ENCODE measurements at regions not wholly inside any gene's neighbourhood (a gene's known extent, or its start where the extent isn't known, plus 50 kb on each side); places are given as distances from the start of the nearest gene placed in this dataset.
A peak's percentile ranks its signal among the peaks of the same experiment; 100 is the strongest.
"Not testable (repeated sequence)": the region's sequence is repeated elsewhere in the genome, so short reads cannot be mapped to it uniquely, and the experiment has no call there.

- H3K4me3 ChIP-seq (ENCODE audit: low read depth, low read length) = no peak overlapping the region
- no peak overlapping the region for H3K27ac ChIP-seq (ENCODE audit: low read depth, low read length)
- H3K27me3 ChIP-seq (ENCODE audit: control insufficient read depth, insufficient read depth, low read length) = no peaks in the 10 kb centered on the region
- no peaks in the 10 kb centered on the region for H3K9me3 ChIP-seq (ENCODE audit: control insufficient read depth, insufficient read depth, low read length)
- no peaks in the 10 kb centered on the region for H3K4me1 ChIP-seq (ENCODE audit: control insufficient read depth, insufficient read depth, low read length)
- DNase-seq (ENCODE audit: low read depth in 4 of 6, low spot score in 6 of 6) = no peak
- H3K36me3 ChIP-seq (ENCODE audit: control insufficient read depth, insufficient read depth, low read length) = no peaks in the 10 kb centered on the region
Observed at GRCh38 chr16:65740711-65741110, 618.8 kb upstream of the CDH11 start.

GRCh38 chr16:65739518-65739917 is 617.7 kb upstream of the CDH11 start:
- no peak for DNase-seq (ENCODE audit: low read depth in 4 of 6, low spot score in 6 of 6)
- 100% methylated on average over 1 of the region's 3 CpGs for WGBS (ENCODE audit: insufficient coverage)

GRCh38 chr16:65737831-65738230 is 616.0 kb upstream of the CDH11 start:
- Histone ChIP-seq H3K4me3 (ENCODE audit: low read depth, low read length) (no peak overlapping the region), H3K9me3 (ENCODE audit: control insufficient read depth, insufficient read depth, low read length) (no peaks in the 10 kb centered on the region), H3K4me1 (ENCODE audit: control insufficient read depth, insufficient read depth, low read length) (no peaks in the 10 kb centered on the region), H3K27ac (ENCODE audit: low read depth, low read length) (no peak overlapping the region), H3K36me3 (ENCODE audit: control insufficient read depth, insufficient read depth, low read length) (no peaks in the 10 kb centered on the region), H3K27me3 (ENCODE audit: control insufficient read depth, insufficient read depth, low read length) (no peaks in the 10 kb centered on the region)
- 43% methylated on average over 3 of the region's 4 CpGs for WGBS (ENCODE audit: insufficient coverage)
- DNase-seq (ENCODE audit: low read depth in 4 of 6, low spot score in 6 of 6) = peak in 2 of 6 donors; percentile 36 to 47

More at GRCh38 chr16:65739518-65739917, 617.7 kb upstream of the CDH11 start:
- Histone ChIP-seq H3K4me3 (ENCODE audit: low read depth, low read length) (no peak overlapping the region), H3K36me3 (ENCODE audit: control insufficient read depth, insufficient read depth, low read length) (no peaks in the 10 kb centered on the region), H3K9me3 (ENCODE audit: control insufficient read depth, insufficient read depth, low read length) (no peaks in the 10 kb centered on the region), H3K4me1 (ENCODE audit: control insufficient read depth, insufficient read depth, low read length) (no peaks in the 10 kb centered on the region), H3K27ac (ENCODE audit: low read depth, low read length) (no peak overlapping the region), H3K27me3 (ENCODE audit: control insufficient read depth, insufficient read depth, low read length) (no peaks in the 10 kb centered on the region)

GRCh38 chr16:65735615-65736014 is 613.8 kb upstream of the CDH11 start:
- not testable (repeated sequence) for H3K4me1 ChIP-seq (ENCODE audit: control insufficient read depth, insufficient read depth, low read length); H3K9me3 ChIP-seq (ENCODE audit: control insufficient read depth, insufficient read depth, low read length); H3K4me3 ChIP-seq (ENCODE audit: low read depth, low read length); H3K27me3 ChIP-seq (ENCODE audit: control insufficient read depth, insufficient read depth, low read length); DNase-seq (ENCODE audit: low read depth in 4 of 6, low spot score in 6 of 6); H3K36me3 ChIP-seq (ENCODE audit: control insufficient read depth, insufficient read depth, low read length); H3K27ac ChIP-seq (ENCODE audit: low read depth, low read length)

GRCh38 chr16:65733721-65734120 is 611.9 kb upstream of the CDH11 start:
- Histone ChIP-seq H3K4me1 (ENCODE audit: control insufficient read depth, insufficient read depth, low read length) (no peaks in the 10 kb centered on the region), H3K27me3 (ENCODE audit: control insufficient read depth, insufficient read depth, low read length) (no peaks in the 10 kb centered on the region), H3K4me3 (ENCODE audit: low read depth, low read length) (no peak overlapping the region), H3K9me3 (ENCODE audit: control insufficient read depth, insufficient read depth, low read length) (peaks cover 3% of the 10 kb centered on the region), H3K27ac (ENCODE audit: low read depth, low read length) (no peak overlapping the region), H3K36me3 (ENCODE audit: control insufficient read depth, insufficient read depth, low read length) (no peaks in the 10 kb centered on the region)
- DNase-seq (ENCODE audit: low read depth in 4 of 6, low spot score in 6 of 6) = no peak
- WGBS (ENCODE audit: insufficient coverage) = no CpG with 5 or more reads among the region's 3 CpGs

- no peaks in the 10 kb centered on the region for H3K36me3 ChIP-seq (ENCODE audit: control insufficient read depth, insufficient read depth, low read length)
Observed at GRCh38 chr16:65731833-65732232, 610.0 kb upstream of the CDH11 start.

GRCh38 chr16:65728652-65729051 is 606.8 kb upstream of the CDH11 start:
- WGBS (ENCODE audit: insufficient coverage) = 100% methylated on average over 1 of the region's 2 CpGs
- no peaks in the 10 kb centered on the region for H3K36me3 ChIP-seq (ENCODE audit: control insufficient read depth, insufficient read depth, low read length)

More at GRCh38 chr16:65731833-65732232, 610.0 kb upstream of the CDH11 start:
- no peaks in the 10 kb centered on the region for H3K27me3 ChIP-seq (ENCODE audit: control insufficient read depth, insufficient read depth, low read length)
- peaks cover 3% of the 10 kb centered on the region for H3K4me1 ChIP-seq (ENCODE audit: control insufficient read depth, insufficient read depth, low read length)
- no peak for DNase-seq (ENCODE audit: low read depth in 4 of 6, low spot score in 6 of 6)
- H3K27ac ChIP-seq (ENCODE audit: low read depth, low read length) = no peak overlapping the region
- no peak overlapping the region for H3K4me3 ChIP-seq (ENCODE audit: low read depth, low read length)
- H3K9me3 ChIP-seq (ENCODE audit: control insufficient read depth, insufficient read depth, low read length) = peaks cover 3% of the 10 kb centered on the region

GRCh38 chr16:65728167-65728566 is 606.3 kb upstream of the CDH11 start:
- H3K36me3 ChIP-seq (ENCODE audit: control insufficient read depth, insufficient read depth, low read length) = no peaks in the 10 kb centered on the region
- H3K4me1 ChIP-seq (ENCODE audit: control insufficient read depth, insufficient read depth, low read length) = peaks cover 3% of the 10 kb centered on the region
- no peaks in the 10 kb centered on the region for H3K27me3 ChIP-seq (ENCODE audit: control insufficient read depth, insufficient read depth, low read length)
- no peak overlapping the region for H3K4me3 ChIP-seq (ENCODE audit: low read depth, low read length)
- WGBS (ENCODE audit: insufficient coverage) = 46% methylated on average over 3 of the region's 3 CpGs
- peak overlapping the region; percentile 58 for H3K27ac ChIP-seq (ENCODE audit: low read depth, low read length)
- H3K9me3 ChIP-seq (ENCODE audit: control insufficient read depth, insufficient read depth, low read length) = peaks cover 3% of the 10 kb centered on the region
- peak in 3 of 6 donors; percentile 43 to 71 (median 69) for DNase-seq (ENCODE audit: low read depth in 4 of 6, low spot score in 6 of 6)

More at GRCh38 chr16:65728652-65729051, 606.8 kb upstream of the CDH11 start:
- no peak overlapping the region for H3K4me3 ChIP-seq (ENCODE audit: low read depth, low read length)
- no peaks in the 10 kb centered on the region for H3K27me3 ChIP-seq (ENCODE audit: control insufficient read depth, insufficient read depth, low read length)
- peaks cover 3% of the 10 kb centered on the region for H3K4me1 ChIP-seq (ENCODE audit: control insufficient read depth, insufficient read depth, low read length)
- DNase-seq (ENCODE audit: low read depth in 4 of 6, low spot score in 6 of 6) = no peak
- peak overlapping the region; percentile 6 for H3K27ac ChIP-seq (ENCODE audit: low read depth, low read length)
- peaks cover 3% of the 10 kb centered on the region for H3K9me3 ChIP-seq (ENCODE audit: control insufficient read depth, insufficient read depth, low read length)

- Histone ChIP-seq H3K27ac (ENCODE audit: low read depth, low read length) (peak overlapping the region; percentile 58), H3K36me3 (ENCODE audit: control insufficient read depth, insufficient read depth, low read length) (no peaks in the 10 kb centered on the region), H3K4me1 (ENCODE audit: control insufficient read depth, insufficient read depth, low read length) (peaks cover 3% of the 10 kb centered on the region), H3K27me3 (ENCODE audit: control insufficient read depth, insufficient read depth, low read length) (no peaks in the 10 kb centered on the region), H3K9me3 (ENCODE audit: control insufficient read depth, insufficient read depth, low read length) (peaks cover 3% of the 10 kb centered on the region), H3K4me3 (ENCODE audit: low read depth, low read length) (no peak overlapping the region)
- WGBS (ENCODE audit: insufficient coverage) = 83% methylated on average over 1 of the region's 8 CpGs
- DNase-seq (ENCODE audit: low read depth in 4 of 6, low spot score in 6 of 6) = no peak
Observed at GRCh38 chr16:65727534-65728137, 605.8 kb upstream of the CDH11 start.

- H3K27me3 ChIP-seq (ENCODE audit: control insufficient read depth, insufficient read depth, low read length) = no peaks in the 10 kb centered on the region
- peaks cover 3% of the 10 kb centered on the region for H3K9me3 ChIP-seq (ENCODE audit: control insufficient read depth, insufficient read depth, low read length)
- no peaks in the 10 kb centered on the region for H3K36me3 ChIP-seq (ENCODE audit: control insufficient read depth, insufficient read depth, low read length)
- peaks cover 3% of the 10 kb centered on the region for H3K4me1 ChIP-seq (ENCODE audit: control insufficient read depth, insufficient read depth, low read length)
- DNase-seq (ENCODE audit: low read depth in 4 of 6, low spot score in 6 of 6) = no peak
- WGBS (ENCODE audit: insufficient coverage) = 83% methylated on average over 2 of the region's 5 CpGs
- H3K27ac ChIP-seq (ENCODE audit: low read depth, low read length) = no peak overlapping the region
- no peak overlapping the region for H3K4me3 ChIP-seq (ENCODE audit: low read depth, low read length)
Observed at GRCh38 chr16:65725156-65725845, 603.4 kb upstream of the CDH11 start.
